ENCODE measurements at regions not wholly inside any gene's neighbourhood (a gene's known extent, or its start where the extent isn't known, plus 50 kb on each side); places are given as distances from the start of the nearest gene placed in this dataset.

- in situ Hi-C loops (cut with HindIII; ENCODE audit: low sequenced_read_pairs): no loop called here
Measured at GRCh38 chr15:91517491-91518200, 335.9 kb upstream of the SLCO3A1 start.

GRCh38 chr15:91520850-91521249 is 332.7 kb upstream of the SLCO3A1 start:
- in situ Hi-C loops (cut with HindIII; ENCODE audit: low sequenced_read_pairs): no loop called here

DNA sequence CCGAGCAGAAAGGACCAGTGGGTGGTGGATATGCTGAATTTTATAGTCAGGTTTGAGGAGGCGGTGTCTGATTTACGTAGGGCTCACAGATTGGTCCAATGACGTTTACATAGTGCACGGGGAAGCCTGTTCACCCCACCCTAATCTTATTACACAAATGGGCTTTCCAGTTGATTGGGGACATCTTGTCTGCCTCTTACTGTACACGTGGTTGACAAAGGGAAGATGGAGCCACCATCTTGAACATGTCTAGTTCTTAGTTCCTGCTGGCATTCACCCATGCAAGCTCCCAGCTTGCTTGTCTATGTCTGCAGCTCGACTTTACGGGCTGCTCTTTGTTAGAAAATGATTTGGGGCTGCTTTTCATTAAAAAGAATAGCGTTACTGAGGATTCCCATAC is 332.0 kb upstream of the SLCO3A1 start:
- in situ Hi-C loops (cut with HindIII; ENCODE audit: low sequenced_read_pairs): no loop called here

DNA sequence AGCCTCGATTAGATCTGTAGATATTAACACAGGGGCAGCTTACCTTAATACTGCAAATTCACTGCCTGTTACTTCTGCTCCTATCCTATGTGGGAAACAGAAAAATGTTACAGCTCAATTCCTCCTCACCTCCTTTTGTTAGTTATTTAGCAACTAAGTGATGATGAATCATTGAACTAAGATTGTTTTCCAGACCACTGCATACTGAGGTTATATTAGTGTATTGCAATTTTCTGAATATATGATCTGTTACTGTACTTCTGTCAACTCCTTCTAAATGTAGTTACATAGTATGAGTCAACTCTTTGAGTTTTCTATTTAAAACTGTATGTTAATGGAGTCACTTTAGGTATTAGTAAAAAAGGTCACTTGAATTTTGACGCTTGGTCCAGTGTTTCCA is 331.5 kb upstream of the SLCO3A1 start:
- in situ Hi-C loops (cut with HindIII; ENCODE audit: low sequenced_read_pairs): no loop called here

GRCh38 chr15:91522605-91523332 is 330.7 kb upstream of the SLCO3A1 start:
- in situ Hi-C loops (cut with HindIII; ENCODE audit: low sequenced_read_pairs): no loop called here

- in situ Hi-C loops (cut with HindIII; ENCODE audit: low sequenced_read_pairs): no loop called here
Measured at GRCh38 chr15:91523596-91523995, 329.9 kb upstream of the SLCO3A1 start.

DNA sequence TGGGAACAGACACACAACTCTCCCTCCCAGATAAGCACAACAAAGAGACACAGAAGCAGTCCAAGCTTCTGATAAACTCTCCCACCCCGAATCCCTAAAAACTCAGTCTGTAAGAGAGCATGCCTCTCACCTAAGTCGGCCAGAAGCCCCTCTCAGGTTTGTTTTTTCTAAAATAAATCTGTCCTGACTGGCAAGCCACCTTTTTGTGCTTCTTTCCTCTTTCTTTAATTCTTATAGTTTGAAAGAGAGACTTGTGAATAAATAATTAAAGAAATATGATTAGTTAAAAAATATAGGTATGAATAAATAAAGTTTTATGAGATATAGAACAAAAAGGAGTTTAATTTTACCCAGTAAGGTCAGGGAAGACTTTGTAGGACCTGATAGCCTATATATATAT is 329.0 kb upstream of the SLCO3A1 start:
- in situ Hi-C loops (cut with HindIII; ENCODE audit: low sequenced_read_pairs): no loop called here

GRCh38 chr15:91525751-91526150 is 327.8 kb upstream of the SLCO3A1 start:
- in situ Hi-C loops (cut with HindIII; ENCODE audit: low sequenced_read_pairs): no loop called here

- in situ Hi-C loops (cut with HindIII; ENCODE audit: low sequenced_read_pairs): no loop called here
Measured at GRCh38 chr15:91526424-91526823, 327.1 kb upstream of the SLCO3A1 start.

- in situ Hi-C loops (cut with HindIII; ENCODE audit: low sequenced_read_pairs): no loop called here
Measured at GRCh38 chr15:91528801-91529200, 324.7 kb upstream of the SLCO3A1 start.

GRCh38 chr15:91529534-91529933 is 324.0 kb upstream of the SLCO3A1 start:
- in situ Hi-C loops (cut with HindIII; ENCODE audit: low sequenced_read_pairs): no loop called here

GRCh38 chr15:91530279-91530678 is 323.2 kb upstream of the SLCO3A1 start:
- in situ Hi-C loops (cut with HindIII; ENCODE audit: low sequenced_read_pairs): no loop called here

GRCh38 chr15:91530956-91531582 is 322.4 kb upstream of the SLCO3A1 start:
- in situ Hi-C loops (cut with HindIII; ENCODE audit: low sequenced_read_pairs): no loop called here

GRCh38 chr15:91534235-91534634 is 319.3 kb upstream of the SLCO3A1 start:
- in situ Hi-C loops (cut with HindIII; ENCODE audit: low sequenced_read_pairs): no loop called here

- in situ Hi-C loops (cut with HindIII; ENCODE audit: low sequenced_read_pairs): no loop called here
Measured at GRCh38 chr15:91534976-91535375, 318.5 kb upstream of the SLCO3A1 start.

DNA sequence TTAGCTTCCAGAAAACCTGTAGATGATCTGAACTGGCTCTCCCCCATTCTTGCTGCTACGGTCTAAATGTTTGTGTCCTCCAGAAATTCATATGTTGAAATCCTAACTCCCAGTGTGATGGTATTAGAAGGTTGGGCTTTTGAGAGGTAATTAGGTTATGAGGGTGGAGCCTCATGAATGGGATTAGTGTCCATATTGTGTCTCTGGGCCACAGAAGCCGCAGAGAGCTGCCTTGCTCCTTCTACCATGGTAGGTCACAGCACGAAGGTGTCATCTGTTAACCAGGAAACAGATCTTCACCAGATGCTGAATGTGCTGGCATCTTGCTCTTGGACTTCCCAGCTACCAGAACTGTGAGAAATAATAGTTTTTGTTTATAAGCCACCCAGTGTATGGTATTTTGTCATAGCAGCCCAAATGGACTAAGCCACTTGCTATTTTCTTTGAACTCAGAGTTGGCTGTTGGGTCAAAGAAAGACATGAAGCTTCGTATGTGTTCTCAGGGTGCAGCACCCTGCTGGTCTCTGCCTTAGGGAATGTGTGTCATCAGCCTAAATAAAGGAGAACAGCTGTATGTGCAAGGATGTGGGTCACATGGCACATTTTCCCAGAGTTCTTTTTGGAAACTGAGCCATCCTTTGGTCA is 317.5 kb upstream of the SLCO3A1 start:
- in situ Hi-C loops (cut with HindIII; ENCODE audit: low sequenced_read_pairs): no loop called here

GRCh38 chr15:91537856-91538255 is 315.7 kb upstream of the SLCO3A1 start:
- in situ Hi-C loops (cut with HindIII; ENCODE audit: low sequenced_read_pairs): no loop called here

GRCh38 chr15:91538782-91539181 is 314.7 kb upstream of the SLCO3A1 start:
- in situ Hi-C loops (cut with HindIII; ENCODE audit: low sequenced_read_pairs): no loop called here

DNA sequence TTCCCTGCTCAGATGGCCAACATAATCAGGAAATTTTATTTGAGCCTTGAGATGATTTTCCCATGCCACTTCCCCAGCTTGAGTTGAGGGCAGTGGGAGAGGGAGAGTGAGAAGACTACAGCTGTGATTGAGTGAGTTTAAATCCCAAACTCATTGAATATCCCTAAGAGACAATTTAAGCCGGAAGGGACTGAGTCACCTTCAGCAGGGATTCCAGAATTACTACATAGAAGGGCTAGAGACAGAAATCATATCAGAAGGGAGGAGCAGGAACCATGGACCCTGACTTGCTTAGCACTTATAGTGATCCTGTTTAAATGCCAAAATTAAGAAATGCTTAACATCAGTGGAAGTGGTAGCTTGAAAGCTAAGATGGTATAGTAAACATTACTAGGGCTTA is 312.2 kb upstream of the SLCO3A1 start:
- in situ Hi-C loops (cut with HindIII; ENCODE audit: low sequenced_read_pairs): no loop called here

DNA sequence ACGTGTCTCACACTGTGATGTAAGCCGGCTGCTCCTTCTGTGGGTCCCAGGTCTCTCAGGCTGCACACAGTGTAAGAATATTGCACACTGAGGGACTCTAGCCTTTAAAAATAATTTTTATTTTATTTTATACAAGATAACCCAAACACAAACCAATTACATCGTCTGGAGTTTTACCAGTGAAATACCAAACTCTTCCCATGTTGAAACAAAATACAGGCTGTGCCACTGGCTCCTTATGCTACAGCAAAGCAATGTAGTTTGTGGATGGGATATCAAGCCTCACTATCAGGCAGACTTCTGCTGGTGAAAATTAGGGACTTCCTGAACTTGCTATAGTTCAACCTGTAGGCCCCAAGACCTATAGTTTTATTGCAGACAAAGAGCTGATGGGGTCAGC is 311.3 kb upstream of the SLCO3A1 start:
- in situ Hi-C loops (cut with HindIII; ENCODE audit: low sequenced_read_pairs): no loop called here

- in situ Hi-C loops (cut with HindIII; ENCODE audit: low sequenced_read_pairs): no loop called here
Measured at GRCh38 chr15:91547356-91547755, 306.2 kb upstream of the SLCO3A1 start.

- in situ Hi-C loops (cut with HindIII; ENCODE audit: low sequenced_read_pairs): no loop called here
Measured at GRCh38 chr15:91548549-91548948, 305.0 kb upstream of the SLCO3A1 start.
